NCI-H82 (cell line): ENCODE measurements at regions not wholly inside any gene's neighbourhood (a gene's known extent, or its start where the extent isn't known, plus 50 kb on each side); places are given as distances from the start of the nearest gene placed in this dataset.

ENCODE experiments used
- DNase-seq: peaks from one replicate; lab custom pipeline; 2025; lab: John Stamatoyannopoulos, UW

GRCh38 chr18:55047546-55047945 is 88.3 kb upstream of the CCDC68 start:
- DNase-seq, result no peak

DNA sequence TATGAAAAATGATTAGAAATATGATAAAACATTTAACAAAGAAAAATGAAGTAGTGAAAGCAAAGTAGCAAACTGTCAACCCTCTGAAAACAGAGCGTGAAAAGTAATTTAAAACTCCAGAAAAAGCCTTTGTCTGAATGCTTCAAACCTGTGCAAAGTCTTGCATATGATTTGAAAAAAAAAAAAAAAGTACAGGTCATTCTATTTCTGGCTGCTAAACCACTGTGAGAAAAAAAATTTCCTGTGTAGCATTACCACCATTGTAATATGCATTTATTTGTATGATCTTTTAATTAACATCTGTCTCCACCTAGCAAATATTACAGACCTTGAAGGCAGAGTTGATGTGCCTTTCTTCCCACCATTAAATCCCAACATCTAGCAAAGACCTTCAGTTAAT is 82.1 kb upstream of the CCDC68 start:
- DNase-seq, result no peak

DNA sequence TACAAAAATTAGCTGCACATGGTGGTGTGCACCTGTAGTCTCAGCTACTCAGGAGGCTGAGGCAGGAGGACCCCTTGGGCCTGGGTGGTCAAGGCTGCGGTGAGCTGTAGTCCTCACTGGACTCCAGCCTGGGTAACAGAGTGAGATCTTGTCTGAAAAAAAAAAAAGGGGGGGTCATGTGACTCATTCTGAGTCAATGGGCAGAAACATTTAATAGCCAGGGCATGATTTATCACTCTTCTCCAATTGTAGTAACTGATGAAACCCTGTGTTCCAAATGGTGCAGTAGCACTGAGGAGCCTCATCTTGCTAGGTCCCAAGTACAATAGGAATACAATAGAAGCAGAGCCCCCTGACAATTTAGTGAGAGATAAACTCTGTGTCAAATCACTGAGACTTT is 78.9 kb upstream of the CCDC68 start:
- no peak for DNase-seq

GRCh38 chr18:55034742-55035141 is 75.5 kb upstream of the CCDC68 start:
- no peak for DNase-seq

GRCh38 chr18:55031979-55032378 is 72.7 kb upstream of the CCDC68 start:
- DNase-seq, result no peak

DNA sequence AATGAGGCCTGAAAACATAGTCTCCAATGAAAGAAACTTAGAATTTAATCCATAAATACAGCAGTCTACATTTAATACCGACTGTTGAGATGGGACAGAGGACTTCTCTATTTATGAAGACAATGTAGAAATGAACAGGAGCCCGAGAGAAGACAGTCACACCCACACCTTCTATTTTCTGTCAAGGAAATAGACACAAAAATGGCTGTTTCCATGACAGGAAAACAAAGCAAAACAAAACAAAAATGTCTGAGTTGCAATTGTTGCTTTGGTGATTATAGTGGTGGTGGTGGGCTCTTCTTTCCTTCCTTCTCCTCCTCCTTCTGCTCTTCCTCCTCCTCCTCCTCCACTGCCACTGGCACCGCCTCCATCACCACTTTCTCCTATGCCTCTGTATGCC is 72.3 kb upstream of the CCDC68 start:
- no peak for DNase-seq

DNA sequence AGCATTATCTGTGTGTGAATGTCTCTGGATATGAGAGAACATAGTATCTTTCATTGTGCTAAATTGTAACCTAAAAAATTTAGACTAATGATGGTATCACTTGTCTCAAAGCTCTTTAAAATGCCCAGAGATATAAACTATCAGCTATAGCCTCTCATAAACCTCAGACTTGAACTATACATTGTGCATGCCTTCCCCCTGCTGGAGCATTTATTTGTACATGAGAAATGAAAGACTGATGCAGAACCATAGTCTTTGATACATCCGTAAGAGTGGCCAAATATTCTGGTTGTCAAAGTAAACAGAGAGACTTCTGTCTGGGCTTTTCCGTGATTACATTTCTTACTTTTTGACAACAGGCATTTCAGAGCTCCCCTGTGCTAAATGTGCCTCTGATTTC is 71.9 kb upstream of the CCDC68 start:
- no peak for DNase-seq

- DNase-seq, result no peak
Measured at GRCh38 chr18:55024564-55024963, 65.3 kb upstream of the CCDC68 start.

- DNase-seq, result no peak
Measured at GRCh38 chr18:55018602-55019001, 59.3 kb upstream of the CCDC68 start.

- no peak for DNase-seq
Measured at GRCh38 chr18:55014095-55014494, 54.8 kb upstream of the CCDC68 start.

DNA sequence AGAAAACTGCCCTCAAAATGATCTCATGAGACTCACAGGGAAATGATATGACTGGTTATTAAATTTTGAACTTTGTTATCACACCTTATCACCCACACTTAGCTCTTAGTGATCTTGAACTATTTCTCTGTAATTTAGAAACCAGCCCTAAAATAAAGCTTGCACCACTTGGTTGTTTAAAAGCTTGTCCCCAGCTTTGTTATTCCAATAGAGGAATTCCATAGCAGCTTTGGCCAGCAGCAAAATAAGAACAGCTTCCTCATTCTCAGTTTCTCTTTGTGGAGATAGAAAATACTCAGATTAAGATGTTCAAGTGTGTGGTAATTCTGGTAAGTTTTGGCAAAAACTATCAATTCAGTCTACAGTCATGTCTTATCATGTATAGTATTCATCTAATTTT is 54.4 kb upstream of the CCDC68 start:
- DNase-seq, result no peak

DNA sequence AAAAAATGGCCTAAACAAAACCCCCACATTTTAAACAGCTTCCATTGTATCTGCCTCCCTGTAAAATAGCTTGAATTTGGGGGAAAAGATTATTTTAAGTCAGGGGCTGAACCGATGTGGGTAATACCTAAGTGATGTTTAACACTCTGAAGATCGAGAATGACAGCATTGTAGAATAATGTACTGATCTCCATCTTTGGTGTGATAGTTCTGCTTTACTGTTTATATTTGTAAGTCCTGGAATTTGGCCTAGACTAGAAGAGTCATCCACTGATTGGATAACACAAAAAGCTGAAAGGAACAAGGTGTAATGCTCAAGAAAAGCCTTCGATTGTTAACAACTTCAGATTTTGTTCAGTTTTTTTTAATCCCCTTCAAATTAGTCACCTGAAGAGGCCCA is 53.8 kb upstream of the CCDC68 start:
- DNase-seq, result no peak

GRCh38 chr18:55012008-55012407 is 52.7 kb upstream of the CCDC68 start:
- no peak for DNase-seq
